ENCODE measurements at regions not wholly inside any gene's neighbourhood (a gene's known extent, or its start where the extent isn't known, plus 50 kb on each side); places are given as distances from the start of the nearest gene placed in this dataset.
"Not testable (repeated sequence)": the region's sequence is repeated elsewhere in the genome, so short reads cannot be mapped to it uniquely, and the experiment has no call there.

DNA sequence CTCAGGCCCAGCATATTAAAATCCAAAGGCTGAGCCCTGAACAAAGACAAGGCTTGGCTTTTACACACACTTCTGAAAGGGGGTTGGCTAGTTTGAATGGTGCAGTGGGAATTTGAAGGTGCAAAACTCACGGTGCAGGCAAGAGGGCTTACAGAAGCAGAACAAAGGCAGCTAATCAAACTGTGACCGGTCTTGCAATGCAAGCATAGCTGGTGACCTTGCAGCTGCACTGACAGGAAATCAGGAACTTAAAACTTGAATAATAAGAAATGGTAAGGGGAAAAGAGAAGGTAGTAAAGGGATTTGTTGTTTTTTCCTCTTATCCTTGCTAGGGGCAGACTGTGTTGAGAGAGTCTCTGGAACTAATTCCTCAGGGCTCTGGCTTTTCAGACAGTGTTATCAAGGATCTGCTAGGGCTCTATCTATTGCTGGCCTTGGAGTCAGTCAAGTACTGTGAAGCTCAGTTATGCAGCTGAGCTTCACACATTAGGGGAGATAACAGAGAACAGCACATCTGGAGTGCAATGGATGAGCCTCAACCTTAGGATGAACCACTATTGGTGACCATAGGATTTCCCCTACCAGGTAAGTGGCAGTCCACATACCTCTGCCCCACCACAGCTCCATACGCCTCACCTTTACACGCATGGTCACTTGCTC, 97.6 kb downstream of the PPIAL4G start:
- DNase-seq = no peak

DNA sequence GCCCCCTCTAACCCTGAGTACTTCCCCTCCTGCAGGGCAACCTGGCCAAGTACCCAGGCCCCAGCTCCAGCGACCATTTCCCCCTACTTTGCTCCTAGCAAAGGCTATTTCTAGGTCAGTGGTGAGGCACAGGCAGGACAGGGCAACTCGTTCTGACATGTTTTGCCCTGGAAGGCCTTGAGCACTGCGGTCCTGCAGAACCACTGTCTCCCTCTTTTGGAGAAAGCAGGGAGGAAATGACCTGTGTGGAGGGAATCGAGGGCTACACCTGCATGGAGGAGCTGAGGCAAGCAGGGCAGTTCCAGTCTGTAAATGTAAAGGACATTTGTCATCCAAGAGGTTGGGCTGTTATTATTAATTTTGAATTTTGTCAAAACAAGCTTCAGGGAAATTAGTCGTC, 99.1 kb downstream of the PPIAL4G start:
- DNase-seq = no peak

DNA sequence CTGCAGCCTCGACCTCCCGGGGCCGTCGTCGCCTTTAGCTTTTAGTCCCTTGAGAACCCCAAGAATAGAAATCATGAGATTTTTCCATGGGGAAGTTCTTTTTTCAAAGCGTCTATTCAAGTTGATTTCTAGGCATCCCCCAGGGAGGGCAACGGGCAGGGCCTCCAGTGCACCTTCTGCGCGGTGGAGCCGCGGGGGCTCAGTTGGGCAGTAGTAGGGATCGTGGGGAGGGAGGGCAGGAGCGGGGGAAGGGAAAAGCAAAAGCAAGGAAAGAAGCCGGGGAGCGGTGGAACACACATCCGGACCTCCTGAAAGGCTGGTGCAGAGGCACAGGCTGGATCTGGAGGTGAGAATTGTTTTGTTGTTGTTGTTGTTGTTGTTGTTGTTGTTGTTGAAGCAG, 103.4 kb downstream of the PPIAL4G start:
- DNase-seq = no peak

DNA sequence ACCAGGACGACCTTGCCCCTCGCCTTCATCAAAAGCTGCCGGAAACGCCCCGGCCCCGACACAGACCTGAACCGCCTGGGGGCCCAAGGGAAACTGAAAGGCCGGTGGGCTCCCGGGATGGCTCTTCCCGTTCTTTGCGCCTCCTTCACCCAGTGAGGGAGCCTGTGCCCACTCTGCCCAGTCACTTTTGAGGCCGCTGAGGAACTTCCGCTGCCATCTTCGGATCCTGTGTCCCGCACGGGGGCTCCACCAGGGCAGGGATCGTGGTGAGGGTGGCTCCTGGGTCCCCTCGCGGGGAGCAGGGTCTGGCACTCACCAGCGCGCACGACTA, 104.0 kb downstream of the PPIAL4G start:
- no peak for DNase-seq

DNA sequence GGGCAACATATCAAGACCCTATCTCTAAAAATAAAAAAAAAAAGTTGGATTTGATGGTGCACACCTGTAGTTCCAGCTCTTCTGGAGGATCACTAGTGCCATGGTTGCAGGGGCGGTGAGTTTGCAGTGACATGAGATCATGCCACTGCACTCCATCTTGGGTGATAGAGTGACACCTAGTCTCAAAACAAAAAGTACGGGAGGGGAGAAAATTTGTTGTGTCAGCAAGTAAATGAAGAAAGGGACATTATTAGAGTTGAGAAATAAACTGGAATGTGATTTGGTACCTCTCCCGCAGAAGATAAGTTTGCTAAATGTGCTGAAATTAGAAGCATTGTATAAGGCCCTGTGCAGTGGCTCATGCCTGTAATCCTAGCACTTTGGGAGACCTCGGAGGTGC, 105.1 kb downstream of the PPIAL4G start:
- not testable (repeated sequence) for DNase-seq

DNA sequence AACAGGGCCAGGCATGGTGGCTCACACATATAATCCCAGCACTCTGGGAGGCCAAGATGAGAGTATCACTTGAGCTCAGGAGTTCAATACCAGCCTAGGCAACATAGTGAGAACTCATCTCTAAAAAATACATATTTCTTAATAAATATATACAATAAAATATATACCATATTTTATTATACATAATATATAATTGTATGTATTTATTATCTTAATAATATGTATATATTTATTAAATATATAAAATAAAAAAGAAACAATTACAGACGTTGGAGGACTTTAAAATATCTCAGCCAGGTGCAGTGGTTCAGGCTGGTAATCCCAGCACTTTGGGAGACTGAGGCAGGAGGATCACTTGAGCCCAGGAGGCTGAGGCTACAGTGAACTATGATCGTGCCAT, 106.1 kb downstream of the PPIAL4G start:
- DNase-seq = not testable (repeated sequence)

DNA sequence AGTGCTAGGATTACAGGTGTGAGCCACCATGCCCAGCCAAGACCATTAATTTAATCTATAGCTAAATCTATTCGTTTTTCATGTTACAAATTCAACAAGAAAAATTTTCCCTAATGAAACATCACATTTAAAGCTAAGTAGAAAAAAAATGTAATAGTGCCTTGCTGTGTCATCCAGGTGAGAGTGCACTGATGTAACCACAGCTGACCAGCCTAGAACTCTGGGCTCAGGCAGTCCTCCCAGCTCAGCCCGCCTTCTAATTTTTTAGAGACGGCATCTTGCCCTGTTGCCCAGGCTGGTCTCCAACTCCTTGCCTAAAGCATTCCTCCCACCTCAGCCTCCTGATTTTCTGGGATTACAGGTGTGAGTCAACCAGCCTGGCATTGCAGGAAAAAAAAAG, 109.0 kb downstream of the PPIAL4G start:
- DNase-seq = no peak

DNA sequence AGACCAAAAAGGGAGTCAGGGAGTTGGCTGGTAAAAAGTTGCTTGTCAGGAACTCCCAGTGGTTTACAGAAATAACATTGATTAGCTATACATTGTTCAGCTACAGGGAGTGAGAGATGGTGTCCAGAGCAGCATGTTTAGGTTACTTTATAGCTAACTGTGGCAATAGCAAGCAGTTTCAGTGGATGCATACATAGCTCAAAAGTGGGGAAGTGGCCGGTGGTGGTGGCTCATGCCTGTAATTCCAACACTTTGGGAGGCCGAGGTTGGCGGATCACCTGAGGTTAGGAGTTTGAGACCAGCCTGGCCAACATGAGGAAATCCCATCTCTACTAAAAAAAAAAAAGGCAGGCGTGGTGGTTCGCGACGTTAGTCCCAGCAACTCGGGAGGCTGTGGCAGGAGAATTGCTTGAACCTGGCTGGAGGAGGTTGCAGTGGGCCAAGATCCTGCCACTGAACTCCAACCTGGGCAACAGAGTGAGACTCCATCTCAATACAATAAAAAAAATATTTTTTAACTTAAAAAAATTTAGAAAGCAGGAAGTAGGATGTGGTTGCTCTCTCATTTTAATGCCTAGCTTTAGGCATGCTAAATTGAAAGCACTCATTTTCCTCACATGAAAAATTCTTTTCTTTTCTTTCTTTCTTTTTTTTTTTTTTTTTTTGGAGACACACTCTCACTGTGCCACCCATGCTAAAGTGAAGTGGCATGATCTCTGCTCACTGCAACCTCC, 109.7 kb downstream of the PPIAL4G start:
- no peak for DNase-seq

DNA sequence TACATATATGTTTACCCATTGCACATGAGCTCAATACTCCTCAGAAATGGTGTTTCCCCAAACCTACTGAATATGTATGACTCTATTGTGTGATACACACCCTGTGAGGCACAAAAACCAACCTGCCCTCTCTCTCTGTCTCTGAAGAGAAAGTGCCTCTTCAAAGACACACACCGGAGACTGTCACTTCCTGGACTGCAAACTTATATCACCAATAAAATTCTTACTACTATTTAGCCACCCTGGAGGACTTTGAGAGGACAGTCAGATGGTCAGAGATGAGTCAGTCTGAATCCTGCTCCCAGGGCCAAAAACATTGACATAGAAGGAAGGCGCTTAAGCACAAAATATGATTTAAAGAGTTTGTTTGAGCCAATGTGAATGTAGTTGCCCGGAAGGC, 110.4 kb downstream of the PPIAL4G start:
- peak; percentile 51 to 61 for DNase-seq

DNA sequence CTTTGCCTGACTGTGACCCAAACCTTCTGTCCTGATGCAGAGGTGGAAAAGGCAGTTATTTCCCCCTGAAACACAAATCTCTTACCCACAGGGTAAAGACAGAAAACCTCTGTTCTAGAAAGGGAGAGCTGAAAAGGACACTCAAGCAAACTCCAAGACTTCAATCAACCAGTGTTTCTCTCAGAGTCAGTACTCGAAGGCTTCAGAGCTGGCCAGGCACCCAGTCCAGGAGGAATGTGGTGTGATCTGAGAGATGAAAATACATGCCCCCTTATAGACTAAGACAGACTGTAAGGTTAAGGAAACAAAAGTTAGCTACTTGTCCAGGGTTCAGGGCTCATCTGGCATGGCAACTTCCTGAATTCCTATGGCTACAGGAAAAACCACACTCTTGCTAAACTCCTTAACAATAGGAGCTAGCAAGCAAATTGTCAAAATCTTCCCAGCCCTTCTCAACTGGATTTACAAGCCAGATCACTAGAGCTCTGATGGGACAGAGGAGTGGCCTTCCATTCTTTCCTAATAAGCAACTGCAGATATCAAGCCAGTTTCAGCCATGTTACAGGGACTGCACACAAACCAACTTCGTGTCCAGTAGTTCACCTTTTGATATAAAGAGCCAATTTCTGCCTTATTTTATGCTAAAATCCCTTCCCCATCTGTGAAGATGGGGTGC, 110.9 kb downstream of the PPIAL4G start:
- DNase-seq = not testable (repeated sequence)

DNA sequence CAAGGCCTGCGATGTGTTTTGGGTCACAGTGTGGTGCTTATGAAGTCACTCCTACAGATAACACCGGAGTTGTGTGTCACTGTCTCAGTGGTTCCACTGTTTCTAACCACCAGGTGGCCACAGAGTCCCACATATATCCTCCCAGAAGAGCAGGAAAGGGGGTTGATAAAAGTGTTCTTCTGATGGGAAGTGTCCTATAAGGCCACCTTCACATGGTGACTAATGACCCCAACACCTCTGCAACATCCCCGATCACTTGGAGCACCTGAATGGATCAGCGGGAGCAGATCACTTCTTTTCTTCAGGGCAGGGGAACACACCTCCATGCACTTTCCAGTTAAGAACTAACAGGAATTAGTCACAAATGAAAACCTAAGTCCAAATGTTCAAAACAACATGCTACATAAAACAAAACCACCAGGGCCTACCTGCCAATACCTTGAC, 111.5 kb downstream of the PPIAL4G start:
- DNase-seq = peak; percentile 65 to 72

DNA sequence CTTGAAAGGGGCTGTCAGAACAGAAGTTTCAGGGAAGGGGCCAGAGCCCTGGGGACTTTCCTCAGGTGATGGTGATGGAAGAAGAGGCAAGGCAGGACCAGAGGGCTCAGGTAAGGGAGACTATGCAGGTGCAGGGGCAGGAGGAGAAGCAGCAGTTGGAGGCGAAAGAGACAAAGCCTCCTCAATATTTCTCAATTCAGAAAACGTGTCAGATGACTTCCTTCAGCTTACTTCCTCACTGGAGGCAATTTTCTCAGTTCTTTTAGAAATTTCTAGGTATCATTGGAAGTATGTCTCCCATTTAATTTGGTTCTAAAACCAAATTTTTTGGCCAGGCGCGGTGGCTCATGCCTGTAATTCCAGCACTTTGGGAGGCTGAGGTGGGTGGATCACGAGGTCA, 112.4 kb downstream of the PPIAL4G start:
- not testable (repeated sequence) for DNase-seq

DNA sequence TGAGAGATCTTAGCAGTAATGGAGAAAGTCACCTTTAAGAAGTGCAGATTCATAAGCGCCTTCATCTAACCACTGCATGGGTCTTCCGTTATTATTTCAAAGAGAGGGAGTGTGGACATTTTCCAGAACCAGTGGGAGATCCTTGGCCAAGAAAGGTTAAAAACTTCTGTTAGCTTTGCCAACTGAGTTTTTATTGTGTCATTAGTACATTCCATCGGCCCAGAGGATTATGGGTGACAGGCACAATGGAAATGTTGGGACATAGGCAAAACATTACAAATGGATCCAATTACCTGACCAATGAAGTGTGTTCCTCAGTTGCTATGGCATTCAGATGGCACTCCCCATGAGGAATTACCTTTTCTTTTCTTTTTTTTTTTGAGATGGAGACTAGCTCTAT, 115.5 kb downstream of the PPIAL4G start:
- DNase-seq = no peak

DNA sequence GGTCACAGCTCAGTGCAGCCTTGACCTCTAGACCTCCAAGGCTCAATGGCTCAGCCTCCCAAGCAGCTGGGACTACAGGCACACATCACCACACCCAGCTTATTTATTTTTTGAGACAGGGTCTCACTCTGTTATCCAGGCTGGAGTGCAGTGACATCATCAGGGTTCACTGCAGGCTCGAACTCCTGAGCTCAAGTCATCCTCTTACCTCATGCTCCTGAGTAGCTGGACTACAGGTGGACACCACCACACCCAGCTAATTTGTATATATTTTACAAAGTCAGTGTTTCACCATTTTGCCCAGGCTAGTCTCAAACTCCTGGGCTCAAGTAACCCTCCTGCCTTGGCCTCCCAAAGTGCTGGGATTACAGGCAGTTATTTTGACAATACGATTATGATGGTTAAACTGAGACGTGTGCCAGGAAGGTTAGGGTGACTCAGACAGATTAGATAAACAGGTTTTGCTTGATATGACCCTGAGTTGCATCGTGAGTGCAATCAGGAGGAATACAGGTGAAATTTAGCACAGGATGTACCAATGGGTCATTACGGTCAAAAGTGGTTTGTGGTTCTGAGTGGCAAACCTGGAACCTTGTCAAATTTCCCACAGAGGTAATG, 116.9 kb downstream of the PPIAL4G start:
- DNase-seq = not testable (repeated sequence)

DNA sequence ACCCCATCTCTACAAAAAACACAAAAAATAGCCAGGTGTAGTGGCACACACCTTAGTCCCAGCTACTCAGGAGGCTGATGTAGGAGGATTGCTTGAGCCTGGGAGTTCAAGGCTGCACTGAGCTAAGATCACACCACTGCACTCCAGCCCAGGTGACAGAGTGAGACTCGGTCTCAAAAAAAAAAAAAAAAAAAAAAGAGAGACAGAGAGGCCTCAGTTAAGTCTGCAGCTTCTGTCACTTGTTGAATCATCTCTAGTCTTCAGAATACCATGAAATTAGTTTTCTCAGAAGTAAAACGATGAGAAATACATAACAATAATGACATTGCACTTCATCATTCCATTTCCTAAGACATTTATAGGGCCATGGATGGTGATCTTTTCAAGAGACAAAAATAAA, 118.0 kb downstream of the PPIAL4G start:
- DNase-seq = not testable (repeated sequence)

DNA sequence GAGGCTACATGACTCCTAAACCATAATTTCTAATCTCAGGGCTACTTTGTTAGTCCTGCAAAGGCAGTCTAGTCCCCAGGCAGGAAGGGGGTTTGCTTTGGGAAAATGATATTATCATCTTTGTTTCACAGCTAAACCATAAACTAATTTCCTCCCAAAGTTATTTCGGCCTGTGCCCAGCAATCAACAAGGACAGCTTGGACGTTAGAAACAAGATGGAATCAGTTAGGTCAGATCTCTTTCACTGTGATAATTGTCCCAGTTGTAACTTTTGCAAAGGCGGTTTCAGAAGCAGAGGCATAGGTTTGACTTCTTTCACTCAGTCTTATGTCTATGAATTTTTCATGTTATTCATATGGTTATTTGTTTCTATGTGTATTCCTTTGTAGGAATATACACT, 119.1 kb downstream of the PPIAL4G start:
- DNase-seq = not testable (repeated sequence)

DNA sequence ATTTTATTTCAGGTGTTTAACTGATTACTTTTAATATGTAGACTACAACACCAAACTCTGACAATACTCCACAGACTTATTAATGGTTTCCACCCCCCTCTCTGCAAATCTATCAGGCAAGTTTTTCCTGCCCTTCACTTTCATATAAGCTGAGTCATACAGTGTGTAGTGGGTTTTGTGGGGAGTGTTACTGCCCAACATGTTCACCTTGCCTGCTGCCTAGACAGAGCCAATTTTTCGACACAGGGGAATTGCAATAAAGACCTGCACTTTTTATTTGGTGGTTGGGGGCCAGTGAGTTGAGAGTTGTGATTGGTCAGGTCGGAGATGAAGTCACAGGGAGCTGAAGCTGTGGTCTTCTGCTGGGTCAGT, 119.7 kb downstream of the PPIAL4G start:
- DNase-seq = peak; percentile 13 to 26

DNA sequence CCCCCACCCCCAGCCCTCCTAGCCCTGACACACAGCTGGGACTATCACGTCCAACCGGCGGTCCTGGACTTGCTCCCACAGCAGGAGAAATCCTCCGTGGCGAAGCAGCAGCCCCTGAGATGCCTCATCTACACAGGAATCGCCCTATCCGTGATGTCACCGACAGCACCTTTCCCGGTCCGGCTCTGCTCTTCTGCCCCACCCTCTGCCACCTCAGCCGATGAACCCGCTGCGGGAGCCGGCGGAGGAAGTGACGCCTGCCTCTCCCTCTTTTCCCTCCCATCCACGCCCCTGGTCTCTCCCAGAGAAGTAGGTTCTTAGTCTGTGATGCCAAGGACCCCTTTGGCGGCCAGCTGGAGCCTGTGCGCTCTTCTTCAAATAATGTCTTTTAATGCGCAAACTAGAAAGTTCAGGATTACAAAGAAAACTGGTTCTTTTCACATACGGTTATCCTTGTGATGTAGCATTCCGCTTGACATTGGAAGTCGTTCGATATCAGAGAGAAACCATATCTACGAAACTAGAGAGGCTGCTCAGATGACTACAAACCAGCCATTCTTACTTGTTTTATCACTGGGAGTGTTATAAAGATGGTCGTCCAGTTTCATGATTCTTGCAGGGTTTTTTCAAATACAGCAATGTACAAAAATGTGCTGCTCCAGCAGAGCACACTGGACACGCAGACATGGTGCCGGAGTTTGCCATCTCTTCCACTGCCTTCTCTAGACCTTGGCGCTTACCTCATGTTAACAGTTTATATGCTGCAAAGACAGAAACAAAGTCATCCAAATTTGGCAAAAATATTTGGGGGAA, 120.3 kb downstream of the PPIAL4G start:
- DNase-seq = peak; percentile 42 to 48

DNA sequence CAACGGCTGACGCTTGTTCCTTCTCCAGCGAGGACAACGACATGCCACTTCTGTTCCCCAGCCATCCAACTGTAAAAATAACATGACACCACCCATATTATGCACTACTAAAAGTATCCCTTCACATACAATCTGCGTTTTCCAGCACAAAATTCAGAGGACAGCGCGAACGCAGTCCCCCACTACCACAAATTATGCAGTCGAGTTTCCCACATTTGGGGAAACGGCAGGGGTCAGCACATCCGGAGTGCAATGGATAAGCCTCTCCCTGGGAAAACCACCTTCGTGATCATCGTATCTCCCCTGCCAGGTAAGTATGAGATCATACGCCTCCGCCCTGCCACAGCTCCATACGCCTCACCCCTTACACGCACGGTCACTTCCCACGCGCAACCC, 120.9 kb downstream of the PPIAL4G start:
- DNase-seq = peak in 1 of 2 donors; percentile 36

DNA sequence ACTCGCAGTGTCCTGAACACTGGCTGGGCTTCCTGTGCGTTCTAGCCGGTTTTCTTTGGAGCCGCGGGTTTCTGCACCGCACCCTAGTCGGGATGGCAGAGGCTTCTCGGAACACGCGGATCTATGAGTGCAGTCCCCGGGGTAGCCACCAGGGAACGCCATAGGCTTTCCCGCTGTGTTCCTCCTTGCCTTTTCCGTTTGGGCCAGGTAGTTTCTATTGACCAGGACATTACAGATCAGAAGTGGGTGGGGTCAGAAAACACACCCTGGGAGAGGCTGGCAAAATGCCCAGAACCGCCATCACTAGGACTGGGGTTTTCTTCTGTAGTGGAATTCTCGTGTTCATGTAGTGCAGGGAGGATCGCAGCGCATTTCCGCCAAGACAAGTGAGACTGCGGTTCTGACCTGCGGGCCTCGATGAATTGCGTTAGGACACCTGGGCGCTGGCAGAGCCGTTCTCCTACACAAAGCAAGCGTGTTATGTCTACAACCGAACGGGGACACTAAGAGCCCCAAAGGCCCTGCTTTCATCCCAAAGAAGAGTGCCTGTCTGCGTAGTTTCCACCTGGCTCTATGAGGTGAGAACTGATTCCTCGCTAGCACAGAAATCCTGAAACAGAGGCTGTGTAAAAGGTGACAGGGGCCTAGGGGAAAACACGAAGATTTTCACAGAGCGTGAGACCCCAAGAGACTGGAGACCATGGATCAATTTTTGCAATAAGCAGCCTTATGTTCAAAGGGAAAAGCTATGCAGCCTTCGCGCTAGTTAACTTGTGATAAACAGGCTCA, 121.5 kb downstream of the PPIAL4G start:
- peak; percentile 36 to 57 for DNase-seq

DNA sequence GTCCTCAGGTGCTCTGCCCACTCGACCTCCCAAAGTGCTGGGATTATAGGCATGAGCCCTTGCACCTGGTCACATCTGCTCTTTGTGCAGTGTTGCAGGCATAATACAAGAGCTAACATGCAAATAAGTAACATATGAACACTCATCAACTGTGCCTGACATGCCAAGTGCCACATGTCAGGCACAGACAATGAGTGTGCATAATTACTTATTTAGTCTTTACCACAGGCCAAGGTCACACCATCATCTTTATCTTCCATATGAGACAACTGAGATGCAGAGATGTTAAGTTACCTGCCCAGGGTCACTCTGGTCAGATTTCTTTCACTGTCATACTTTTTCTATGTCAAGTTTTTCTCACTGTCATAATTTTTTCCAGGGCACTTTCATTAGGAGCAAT, 126.1 kb downstream of the PPIAL4G start:
- no peak for DNase-seq

DNA sequence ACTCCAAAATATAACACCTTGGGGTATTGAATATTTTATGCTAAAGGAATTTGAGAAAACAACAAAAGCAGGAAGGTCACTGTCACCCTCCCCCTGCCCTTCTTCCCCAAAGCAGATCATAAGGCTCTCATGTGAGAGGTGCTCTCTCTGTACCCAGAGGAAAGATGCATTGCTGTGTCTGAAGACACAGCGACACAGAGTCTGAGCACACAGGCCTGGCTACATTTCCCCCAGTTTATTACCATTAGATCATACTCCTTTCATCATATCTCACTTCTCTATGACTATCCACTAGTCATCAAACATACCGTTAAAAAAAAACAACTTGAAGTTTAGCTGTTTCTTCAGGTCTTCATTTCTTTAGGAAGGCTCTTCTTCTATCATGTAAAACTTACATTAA, 127.1 kb downstream of the PPIAL4G start:
- no peak for DNase-seq

Measured in activated CD4-positive, alpha-beta T cell treated with anti-CD3 and anti-CD28 coated beads for 4 hours (primary cell).